ENCODE measurements at regions not wholly inside any gene's neighbourhood (a gene's known extent, or its start where the extent isn't known, plus 50 kb on each side); places are given as distances from the start of the nearest gene placed in this dataset.
A peak's percentile ranks its signal among the peaks of the same experiment; 100 is the strongest.

- peak; percentile 56 to 63 for ATAC-seq
- in situ Hi-C loops (cut with MboI; ENCODE audit: low sequenced_read_pairs in 4 of 4) (no loop called here), intact Hi-C loops (cut with DNase I; ENCODE audit: low total_unique reads) (loop anchor here (10.0 kb wide), 1 partner anchor 341 kb away; no protein-coding TSS in a partner anchor)
- no peak for TF ChIP-seq POLR2A (IDR thresholded peaks at IDR 0.05)
- no peak for TF ChIP-seq CTCF (IDR thresholded peaks at IDR 0.05 in 4 of 5, conservative IDR thresholded peaks at IDR 0.05 in 1 of 5)
- H3K27me3 ChIP-seq: no peaks in the 10 kb centered on the region
- no peak overlapping the region for H3K27ac ChIP-seq
- no peaks in the 10 kb centered on the region for H3K36me3 ChIP-seq
- H3K9me3 ChIP-seq: no peaks in the 10 kb centered on the region
- H3K4me3 ChIP-seq: no peak overlapping the region
- peak in 1 of 2 donors; percentile 18 for DNase-seq
- H3K4me1 ChIP-seq: no peaks in the 10 kb centered on the region
These were observed 86.7 kb upstream of the MAGEA4 start for GRCh38 chrX:151825925-151826485.

GRCh38 chrX:151828439-151829080 lies 84.1 kb upstream of the MAGEA4 start:
- no peak overlapping the region for H3K27ac ChIP-seq
- H3K9me3 ChIP-seq: no peaks in the 10 kb centered on the region
- ATAC-seq: no peak
- H3K27me3 ChIP-seq: no peaks in the 10 kb centered on the region
- DNase-seq: no peak
- H3K4me3 ChIP-seq: no peak overlapping the region
- no peaks in the 10 kb centered on the region for H3K4me1 ChIP-seq
- TF ChIP-seq POLR2A (IDR thresholded peaks at IDR 0.05) (no peak), CTCF (IDR thresholded peaks at IDR 0.05 in 4 of 5, conservative IDR thresholded peaks at IDR 0.05 in 1 of 5) (no peak)
- intact Hi-C loops (cut with DNase I; ENCODE audit: low total_unique reads): loop anchor here (10.0 kb wide), 1 partner anchor 344 kb away; no protein-coding TSS in a partner anchor
- in situ Hi-C loops (cut with MboI; ENCODE audit: low sequenced_read_pairs in 4 of 4): no loop called here
- no peaks in the 10 kb centered on the region for H3K36me3 ChIP-seq

- no peaks in the 10 kb centered on the region for H3K36me3 ChIP-seq
- intact Hi-C loops (cut with DNase I; ENCODE audit: low total_unique reads) (no loop called here), in situ Hi-C loops (cut with MboI; ENCODE audit: low sequenced_read_pairs in 4 of 4) (no loop called here)
- no peak overlapping the region for H3K4me3 ChIP-seq
- ATAC-seq (no peak), DNase-seq (no peak)
- no peaks in the 10 kb centered on the region for H3K4me1 ChIP-seq
- no peaks in the 10 kb centered on the region for H3K27me3 ChIP-seq
- TF ChIP-seq POLR2A (IDR thresholded peaks at IDR 0.05) (no peak), CTCF (IDR thresholded peaks at IDR 0.05 in 4 of 5, conservative IDR thresholded peaks at IDR 0.05 in 1 of 5) (no peak)
- no peaks in the 10 kb centered on the region for H3K9me3 ChIP-seq
- H3K27ac ChIP-seq: no peak overlapping the region
These were observed 81.8 kb upstream of the MAGEA4 start for GRCh38 chrX:151830911-151831310.

- Histone ChIP-seq H3K9me3 (no peaks in the 10 kb centered on the region), H3K27ac (no peak overlapping the region), H3K27me3 (no peaks in the 10 kb centered on the region), H3K4me1 (no peaks in the 10 kb centered on the region), H3K4me3 (no peak overlapping the region), H3K36me3 (no peaks in the 10 kb centered on the region)
- intact Hi-C loops (cut with DNase I; ENCODE audit: low total_unique reads): no loop called here
- in situ Hi-C loops (cut with MboI; ENCODE audit: low sequenced_read_pairs in 4 of 4): no loop called here
- DNase-seq: no peak
- ATAC-seq: no peak
- no peak for TF ChIP-seq CTCF (IDR thresholded peaks at IDR 0.05 in 4 of 5, conservative IDR thresholded peaks at IDR 0.05 in 1 of 5)
- no peak for TF ChIP-seq POLR2A (IDR thresholded peaks at IDR 0.05)
These were observed 60.4 kb upstream of the MAGEA4 start for GRCh38 chrX:151852294-151852693.
